GM20000 (cell line): ENCODE measurements at regions not wholly inside any gene's neighbourhood (a gene's known extent, or its start where the extent isn't known, plus 50 kb on each side); places are given as distances from the start of the nearest gene placed in this dataset.

Experiments used
- DNase-seq: peaks from one replicate; pipeline ENCODE4 v3.0.0; 2012; ENCODE audit warnings: low spot score
- CTCF ChIP-seq: IDR thresholded peaks from 2 replicates; pipeline ENCODE4 v1.5.1; 2012; ENCODE audit warnings: mild to moderate bottlenecking, control low read depth; ENCODE audit errors: extremely low read depth, missing control alignments

- TF ChIP-seq CTCF: peak; percentile 18
- peak; percentile 32 for DNase-seq
Observed at GRCh38 chr13:22061371-22061805, 390.5 kb downstream of the FGF9 start.

GRCh38 chr13:22061806-22062391 lies 391.0 kb downstream of the FGF9 start:
- no peak for TF ChIP-seq CTCF

GRCh38 chr13:22062478-22063205 lies 391.8 kb downstream of the FGF9 start:
- DNase-seq: no peak
- no peak for TF ChIP-seq CTCF

More at GRCh38 chr13:22061806-22062391, 391.0 kb downstream of the FGF9 start:
- peak; percentile 49 for DNase-seq

- no peak for TF ChIP-seq CTCF
- DNase-seq: no peak
Observed at GRCh38 chr13:22063416-22064124, 392.7 kb downstream of the FGF9 start.

- no peak for DNase-seq
- TF ChIP-seq CTCF: no peak
Observed at GRCh38 chr13:22064854-22065620, 394.2 kb downstream of the FGF9 start.

- TF ChIP-seq CTCF: no peak
- DNase-seq: peak; percentile 19
Observed at GRCh38 chr13:22073718-22074117, 402.8 kb downstream of the FGF9 start.
